HG03196 (cell line): ENCODE measurements at regions not wholly inside any gene's neighbourhood (a gene's known extent, or its start where the extent isn't known, plus 50 kb on each side); places are given as distances from the start of the nearest gene placed in this dataset.
"Not testable (repeated sequence)": the region's sequence is repeated elsewhere in the genome, so short reads cannot be mapped to it uniquely, and the experiment has no call there.

Source experiments
- ATAC-seq: cut with Tn5 transposase; IDR thresholded peaks from one replicate; pipeline ENCODE4 v1.9.1; 2021; ENCODE audit not compliant: unreplicated experiment

DNA sequence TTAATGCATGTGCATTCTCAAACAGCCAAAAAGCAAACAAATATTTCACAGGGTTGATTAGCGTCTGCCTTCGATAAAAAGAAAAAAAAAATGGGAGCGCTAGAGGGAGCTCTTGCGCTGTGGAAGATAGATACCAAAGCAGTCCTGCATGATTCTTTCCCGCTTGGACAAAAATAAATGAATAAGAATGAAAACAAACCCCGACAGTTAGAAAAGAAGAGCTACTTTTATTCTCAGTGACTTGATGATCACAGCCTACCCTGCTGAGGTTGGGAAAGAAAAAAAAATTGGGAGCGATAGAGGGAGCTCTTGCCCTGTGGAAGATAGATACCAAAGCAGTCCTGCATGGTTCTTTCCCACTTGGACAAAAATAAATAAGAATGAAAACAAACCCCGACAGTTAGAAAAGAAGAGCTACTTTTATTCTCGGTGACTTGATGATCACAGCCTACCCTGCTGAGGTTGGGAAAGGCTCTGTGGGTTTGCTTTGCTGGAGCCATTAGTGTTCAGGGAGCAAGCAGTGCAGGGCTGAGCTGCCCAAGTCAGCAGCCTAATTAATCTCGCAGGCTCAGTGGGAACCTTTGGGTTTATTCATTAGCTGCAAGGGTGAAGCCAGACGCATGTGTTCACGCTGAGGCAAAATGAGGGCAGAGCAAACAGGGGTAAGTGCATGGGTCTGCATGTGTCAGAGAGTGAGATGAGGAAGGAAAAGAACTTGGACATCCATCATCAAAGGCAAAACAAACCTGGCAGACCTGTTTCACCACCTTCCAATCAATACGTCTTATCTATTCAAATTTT, 249.3 kb upstream of the PRKX start:
- ATAC-seq = no peak

DNA sequence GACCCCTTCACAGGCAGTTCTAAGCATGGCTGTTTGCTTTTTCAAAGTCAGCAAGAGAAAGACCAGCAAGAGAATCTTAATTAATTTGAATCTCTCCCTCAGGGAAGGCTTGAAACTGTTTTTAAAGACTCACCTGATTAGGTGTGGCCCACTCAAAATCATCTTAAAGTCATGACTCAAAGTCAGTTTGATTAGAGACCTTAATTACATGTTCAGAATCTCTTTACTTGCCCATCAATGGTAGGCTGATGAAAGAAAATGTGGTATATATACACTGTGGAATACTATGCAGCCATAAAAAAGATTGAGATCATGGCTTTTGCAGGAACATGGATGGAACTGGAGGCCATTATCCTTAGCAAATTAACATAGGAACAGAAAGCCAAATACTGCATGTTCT, 247.5 kb upstream of the PRKX start:
- no peak for ATAC-seq

DNA sequence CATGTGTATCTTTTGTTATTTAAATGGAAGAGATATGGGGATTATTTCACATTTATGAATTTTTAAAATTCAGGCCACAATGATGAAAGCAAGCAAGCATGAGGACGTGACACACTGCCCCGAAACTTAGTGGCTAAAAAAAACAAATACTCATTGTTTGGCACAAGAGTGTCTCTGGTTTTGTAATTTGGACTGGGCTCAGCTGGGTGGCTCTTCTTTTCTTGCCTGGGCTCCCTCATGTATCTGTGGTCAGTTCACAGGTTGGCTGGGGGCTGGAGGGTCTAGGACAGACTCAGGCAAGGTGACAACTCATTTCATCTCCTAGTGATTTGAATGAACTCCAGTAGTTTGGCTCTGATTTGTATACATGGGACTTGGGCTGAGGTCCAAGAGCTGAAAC, 238.4 kb upstream of the PRKX start:
- no peak for ATAC-seq

DNA sequence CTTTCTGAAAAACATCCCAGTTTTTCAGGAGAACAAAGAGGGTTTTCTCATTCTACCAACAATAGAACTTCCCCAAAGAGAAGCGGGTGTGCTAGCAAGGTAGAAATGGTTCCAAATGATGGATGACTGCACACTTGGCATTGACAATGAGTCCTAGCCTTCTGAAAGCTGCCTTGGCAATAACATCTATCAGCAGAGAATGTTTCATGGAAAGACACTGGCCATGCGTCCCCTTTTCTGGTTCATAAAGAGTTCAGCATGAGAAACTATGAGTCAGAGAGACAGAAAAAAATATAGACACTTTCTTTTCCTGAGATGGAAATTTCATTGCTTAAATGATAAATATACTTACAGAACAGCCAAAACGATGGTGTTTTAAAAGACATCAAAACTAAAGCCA, 236.9 kb upstream of the PRKX start:
- ATAC-seq = no peak

DNA sequence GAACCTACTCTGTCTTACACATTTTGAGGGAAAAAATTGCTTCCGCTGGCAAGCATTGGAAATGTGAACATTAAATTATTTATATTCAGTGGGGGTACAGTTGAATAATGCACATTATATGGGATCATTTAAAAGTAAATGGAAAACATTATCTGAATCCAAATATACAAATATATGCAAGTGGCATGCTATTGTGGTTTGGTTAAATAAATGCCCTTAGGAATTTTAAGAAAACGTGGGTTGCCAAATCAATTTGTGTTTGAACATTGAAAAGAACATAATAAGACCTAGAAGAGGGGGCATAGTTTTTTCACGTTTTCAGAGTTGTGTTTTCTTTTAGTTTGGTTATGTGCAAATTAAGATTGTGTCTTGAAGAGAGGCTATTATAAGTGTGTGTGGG, 230.5 kb upstream of the PRKX start:
- no peak for ATAC-seq

DNA sequence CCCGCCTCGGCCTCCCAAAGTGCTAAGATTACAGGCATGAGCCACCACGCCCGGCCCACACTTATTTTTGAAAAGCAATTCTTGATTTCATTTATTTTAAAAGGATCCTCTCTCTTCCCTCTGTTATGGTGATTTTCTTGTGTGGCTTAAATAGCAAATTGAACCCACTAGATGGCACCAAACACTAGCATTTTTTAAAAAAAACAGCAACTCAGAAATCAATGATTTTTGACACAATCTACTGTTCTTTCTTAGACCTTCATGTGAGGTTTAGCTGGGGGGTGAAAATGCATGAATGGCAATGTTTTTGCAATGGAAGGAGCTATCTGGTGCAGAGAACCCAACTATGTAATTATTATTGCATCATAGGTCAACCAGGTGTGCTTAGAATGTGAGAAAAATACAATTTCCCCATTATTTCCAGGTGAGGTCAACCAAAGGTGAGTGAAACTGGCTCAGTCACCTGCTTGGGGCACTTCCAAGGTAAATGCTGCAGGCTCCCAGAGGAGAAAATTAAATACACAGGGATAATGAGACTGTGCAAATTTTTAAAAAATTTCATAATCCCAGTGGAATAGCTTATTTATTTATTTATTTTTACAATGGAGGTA, 226.7 kb upstream of the PRKX start:
- ATAC-seq = no peak

DNA sequence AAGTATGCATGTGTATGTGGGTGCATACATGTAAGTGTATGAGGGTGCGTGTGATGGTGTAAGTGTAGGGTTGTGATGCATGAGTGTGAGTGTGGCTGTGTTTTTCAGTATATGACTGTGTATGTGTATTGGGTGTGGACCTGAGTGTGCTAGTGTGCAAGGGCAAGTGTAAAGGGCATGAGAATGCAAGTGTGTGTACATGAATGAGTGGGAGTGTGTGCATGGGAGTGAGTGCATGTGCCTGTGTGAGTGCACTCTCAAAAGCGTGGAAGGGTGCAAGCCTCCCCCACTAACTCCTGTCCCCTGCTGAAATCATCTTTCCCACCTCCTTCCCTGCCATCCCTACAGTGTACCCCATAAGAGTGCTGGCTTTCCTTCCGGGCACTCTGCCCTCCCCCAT, 225.1 kb upstream of the PRKX start:
- no peak for ATAC-seq

DNA sequence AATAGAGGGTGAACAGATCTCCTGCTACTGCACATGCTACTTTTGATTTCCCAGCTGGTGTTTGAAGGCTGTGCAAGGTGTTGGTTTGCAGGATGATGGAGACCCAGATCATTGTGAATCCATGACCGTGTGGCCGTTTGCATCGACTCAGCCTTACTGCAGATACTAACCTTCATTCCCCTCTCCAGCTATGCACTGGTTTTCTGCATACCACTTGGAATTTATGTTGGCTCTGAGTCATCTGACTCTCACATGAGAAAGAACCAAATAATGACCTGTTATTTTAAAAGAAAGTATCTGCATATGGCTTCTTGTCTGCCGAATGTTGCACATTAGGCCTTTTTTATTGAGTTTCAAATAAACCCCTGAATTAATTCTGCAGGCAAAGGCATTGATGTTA, 221.7 kb upstream of the PRKX start:
- not testable (repeated sequence) for ATAC-seq

DNA sequence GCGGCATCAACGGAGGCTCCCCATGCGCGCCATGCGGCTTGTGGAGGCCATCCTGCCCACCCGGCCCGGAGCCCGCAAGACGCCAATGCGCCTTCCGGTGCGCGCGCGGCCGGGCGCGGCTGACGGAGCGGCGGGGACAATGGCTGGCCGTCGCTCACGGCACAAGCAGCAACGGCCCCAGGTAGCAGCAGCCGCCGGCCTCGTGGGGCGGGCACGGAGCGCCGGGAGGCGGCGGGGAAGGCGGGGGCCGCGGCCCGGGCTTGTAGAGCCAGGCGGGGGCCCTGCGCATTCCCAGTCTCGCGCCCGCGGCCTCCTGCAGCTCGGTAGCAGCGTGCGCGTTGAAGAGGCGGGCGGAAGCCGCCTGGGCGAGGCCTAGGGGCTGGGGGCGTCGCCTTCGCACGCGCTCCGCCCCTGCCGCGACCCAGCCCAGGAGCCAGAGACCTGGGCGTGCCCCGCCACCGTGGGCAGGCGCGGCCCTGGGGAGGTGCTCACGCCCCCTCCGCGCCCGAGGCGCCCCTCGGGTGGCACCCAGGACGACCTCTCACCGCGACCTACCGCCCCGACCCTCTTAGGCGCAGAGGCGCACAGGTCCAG, 207.1 kb upstream of the PRKX start:
- peak; percentile 98 for ATAC-seq

DNA sequence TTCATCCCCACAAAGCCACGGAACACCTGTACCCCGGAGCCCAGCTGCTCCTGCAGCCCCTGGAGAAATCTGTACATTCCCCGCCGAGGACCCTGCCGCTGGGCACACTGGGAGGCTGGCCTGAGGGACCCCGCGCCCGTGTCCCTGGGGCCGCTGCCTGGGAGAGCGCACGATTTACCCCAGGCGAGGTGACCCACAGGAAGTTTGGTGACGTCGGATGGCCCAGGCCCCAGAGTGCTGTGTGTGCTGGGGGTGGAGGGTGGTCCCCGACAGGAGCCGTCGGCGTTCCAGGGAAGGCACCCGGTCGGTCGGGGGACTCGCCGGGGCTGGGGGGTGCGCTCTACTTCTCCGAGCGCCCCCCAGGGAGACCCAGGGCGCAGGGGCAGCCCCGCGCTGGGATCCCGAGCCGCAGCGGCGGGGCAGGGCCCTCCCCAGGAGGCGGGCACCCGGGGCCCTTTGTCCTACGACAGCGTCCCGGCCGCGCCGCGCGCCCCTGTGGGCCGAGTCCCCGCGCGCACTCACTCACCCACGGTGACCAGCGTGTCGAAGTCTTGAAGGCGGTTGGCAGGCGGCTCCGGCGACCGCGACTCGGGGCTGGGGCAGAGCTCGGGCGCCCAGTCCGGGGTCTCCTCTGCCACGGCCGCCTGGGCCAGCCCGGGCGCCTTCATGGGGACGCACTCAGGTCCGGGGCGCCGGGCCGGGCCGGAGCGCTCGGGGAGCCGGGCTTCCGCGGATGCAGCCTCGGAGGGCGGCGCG, 206.4 kb upstream of the PRKX start:
- ATAC-seq = not testable (repeated sequence)

DNA sequence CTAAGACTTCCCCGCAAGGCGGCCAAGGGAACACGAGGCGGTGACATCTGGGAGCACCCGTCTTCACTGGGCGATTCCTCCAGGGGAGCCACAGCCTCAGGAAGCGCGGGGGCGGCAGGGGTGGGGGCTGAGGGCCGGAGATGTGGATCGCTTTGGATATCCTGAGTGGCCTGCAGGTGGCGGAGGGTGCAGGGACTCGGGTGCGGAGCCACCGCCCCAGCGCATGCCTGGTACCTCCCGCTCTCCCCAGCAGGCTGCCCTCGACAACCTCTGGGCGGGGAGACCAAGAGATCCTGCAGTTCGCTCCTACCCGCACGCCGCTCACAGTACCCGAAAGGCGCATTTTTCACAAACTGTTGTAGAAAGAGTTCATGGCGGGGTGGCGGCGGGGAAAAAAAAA, 201.4 kb upstream of the PRKX start:
- not testable (repeated sequence) for ATAC-seq

DNA sequence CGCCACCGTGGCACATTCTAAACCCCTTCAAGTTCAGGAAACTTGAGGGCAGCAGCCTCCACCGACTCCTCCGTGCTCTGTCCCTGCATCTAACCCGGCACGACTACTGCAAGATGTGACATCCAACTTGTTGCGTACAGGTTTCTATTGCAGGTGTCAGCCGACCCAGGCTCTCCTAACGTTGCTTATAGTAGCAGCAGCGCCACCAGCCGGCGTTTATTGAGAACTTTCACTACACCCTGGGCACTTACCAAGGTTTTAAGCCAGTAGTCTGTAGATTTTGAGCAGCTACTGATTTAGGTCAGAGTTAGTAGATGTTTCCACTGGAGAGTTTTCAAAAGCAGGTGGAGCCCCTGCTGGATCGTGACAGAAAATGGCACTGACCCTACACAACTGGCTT, 200.6 kb upstream of the PRKX start:
- ATAC-seq = not testable (repeated sequence)

DNA sequence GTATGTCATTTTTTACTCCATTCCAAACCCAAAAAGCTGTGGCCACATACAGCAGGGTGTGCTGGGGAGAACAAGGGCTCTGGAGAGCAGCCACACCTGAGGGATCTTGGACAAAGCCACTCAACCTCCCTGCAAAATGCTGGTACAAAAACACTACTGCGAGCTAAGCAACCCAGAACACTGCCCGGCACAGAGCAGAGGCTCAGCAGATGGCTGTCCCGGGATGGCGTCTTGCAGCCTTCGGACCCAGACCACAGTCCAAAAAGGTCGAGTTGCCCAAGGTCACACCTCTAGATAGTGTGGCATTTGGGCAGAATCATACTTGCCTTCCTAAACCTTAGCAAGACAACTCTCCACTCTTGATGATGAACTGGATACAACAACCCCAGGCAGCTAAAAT, 197.6 kb upstream of the PRKX start:
- ATAC-seq = not testable (repeated sequence)

DNA sequence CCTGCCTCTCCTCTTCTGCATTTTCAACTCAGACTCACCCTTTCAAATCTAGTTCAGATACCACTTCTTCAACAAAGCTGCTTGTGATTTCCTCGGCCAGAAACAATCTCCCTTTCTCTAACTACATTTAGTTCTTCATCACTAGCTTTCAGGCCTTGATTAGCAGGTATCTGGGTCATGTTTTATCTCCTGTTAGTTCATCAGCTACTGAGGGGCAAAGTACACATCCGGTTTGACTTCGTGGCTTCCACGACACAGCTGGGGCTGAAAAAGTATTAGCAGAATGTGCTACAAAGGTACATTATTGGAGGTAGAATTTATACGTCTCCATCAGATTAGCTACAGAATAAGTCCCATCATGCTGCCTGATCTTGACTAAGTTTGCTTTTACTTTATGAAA, 197.2 kb upstream of the PRKX start:
- not testable (repeated sequence) for ATAC-seq

DNA sequence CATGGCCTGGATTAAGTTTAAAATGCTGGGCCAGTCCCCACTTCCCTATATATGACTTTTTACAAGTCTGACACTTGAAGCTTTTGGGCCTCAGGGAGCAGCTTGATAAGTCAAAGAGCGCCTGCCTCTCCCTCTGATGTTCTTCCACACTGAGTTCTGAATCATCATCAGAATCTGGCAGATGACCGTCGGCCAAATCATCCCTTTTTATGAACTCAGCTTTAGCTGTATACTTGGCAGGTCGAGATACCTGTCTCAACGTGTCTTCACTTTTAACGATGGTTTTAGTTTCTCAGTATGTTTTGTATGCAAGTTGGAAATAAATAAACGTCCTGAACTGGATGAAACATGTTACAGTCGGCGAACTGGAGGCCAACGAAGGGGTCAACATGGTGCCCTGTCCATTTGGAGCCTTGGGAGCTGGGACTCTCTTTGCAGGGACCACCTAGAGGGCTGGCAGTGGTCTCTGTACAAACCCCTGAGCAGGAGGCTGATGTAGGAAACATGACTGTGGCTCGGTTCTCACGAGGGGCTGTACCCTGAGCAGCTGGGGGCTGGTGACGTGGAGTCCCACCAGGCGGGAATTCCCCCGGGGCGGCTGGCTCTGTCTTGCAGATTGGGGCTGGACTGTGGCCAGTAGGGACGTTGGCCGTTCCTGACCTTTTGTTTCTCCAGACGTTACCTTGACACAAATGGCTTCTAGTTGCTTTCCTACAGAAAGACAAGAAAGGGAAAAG, 192.2 kb upstream of the PRKX start:
- not testable (repeated sequence) for ATAC-seq

DNA sequence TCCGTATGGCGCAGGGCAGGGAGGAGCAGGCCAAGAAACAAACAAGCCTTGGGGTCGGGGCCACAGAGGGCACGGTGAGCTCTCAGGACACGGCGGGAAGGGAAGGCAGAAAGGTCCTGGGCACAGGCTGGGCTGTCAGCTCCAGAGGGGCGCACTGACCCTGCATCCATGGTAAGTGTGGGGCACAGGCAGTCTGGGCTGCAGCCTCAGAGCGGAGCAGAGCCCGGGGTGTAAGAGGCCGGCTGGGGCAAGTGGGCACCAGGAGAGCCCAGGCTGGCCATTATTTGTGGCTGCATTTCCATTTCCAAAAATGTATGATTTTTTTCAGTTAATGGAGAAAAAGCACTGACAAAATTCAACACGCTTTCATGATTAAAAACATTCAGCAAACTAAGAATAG, 188.8 kb upstream of the PRKX start:
- not testable (repeated sequence) for ATAC-seq

DNA sequence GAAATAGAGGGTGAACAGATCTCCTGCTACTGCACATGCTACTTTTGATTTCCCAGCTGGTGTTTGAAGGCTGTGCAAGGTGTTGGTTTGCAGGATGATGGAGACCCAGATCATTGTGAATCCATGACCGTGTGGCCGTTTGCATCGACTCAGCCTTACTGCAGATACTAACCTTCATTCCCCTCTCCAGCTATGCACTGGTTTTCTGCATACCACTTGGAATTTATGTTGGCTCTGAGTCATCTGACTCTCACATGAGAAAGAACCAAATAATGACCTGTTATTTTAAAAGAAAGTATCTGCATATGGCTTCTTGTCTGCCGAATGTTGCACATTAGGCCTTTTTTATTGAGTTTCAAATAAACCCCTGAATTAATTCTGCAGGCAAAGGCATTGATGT, 183.3 kb upstream of the PRKX start:
- ATAC-seq = not testable (repeated sequence)

DNA sequence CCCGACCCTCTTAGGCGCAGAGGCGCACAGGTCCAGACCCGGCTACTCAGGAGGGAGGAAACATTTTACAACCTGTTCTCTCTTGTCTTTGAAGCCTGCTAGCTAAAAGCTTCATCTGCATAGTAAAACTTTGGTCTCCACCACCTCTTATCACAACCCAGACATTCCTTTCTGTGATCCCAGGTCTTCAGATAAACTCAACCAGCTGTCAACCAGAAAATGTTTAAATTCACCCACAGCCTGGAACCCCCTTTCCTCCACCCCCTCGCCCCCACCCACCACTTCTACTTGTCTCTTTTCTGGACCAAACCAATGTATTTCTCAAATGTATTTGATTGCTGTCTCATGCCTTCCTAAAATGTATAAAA, 169.1 kb upstream of the PRKX start:
- not testable (repeated sequence) for ATAC-seq

DNA sequence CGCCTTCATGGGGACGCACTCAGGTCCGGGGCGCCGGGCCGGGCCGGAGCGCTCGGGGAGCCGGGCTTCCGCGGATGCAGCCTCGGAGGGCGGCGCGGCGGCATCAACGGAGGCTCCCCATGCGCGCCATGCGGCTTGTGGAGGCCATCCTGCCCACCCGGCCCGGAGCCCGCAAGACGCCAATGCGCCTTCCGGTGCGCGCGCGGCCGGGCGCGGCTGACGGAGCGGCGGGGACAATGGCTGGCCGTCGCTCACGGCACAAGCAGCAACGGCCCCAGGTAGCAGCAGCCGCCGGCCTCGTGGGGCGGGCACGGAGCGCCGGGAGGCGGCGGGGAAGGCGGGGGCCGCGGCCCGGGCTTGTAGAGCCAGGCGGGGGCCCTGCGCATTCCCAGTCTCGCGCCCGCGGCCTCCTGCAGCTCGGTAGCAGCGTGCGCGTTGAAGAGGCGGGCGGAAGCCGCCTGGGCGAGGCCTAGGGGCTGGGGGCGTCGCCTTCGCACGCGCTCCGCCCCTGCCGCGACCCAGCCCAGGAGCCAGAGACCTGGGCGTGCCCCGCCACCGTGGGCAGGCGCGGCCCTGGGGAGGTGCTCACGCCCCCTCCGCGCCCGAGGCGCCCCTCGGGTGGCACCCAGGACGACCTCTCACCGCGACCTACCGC, 168.6 kb upstream of the PRKX start:
- peak; percentile 93 for ATAC-seq

DNA sequence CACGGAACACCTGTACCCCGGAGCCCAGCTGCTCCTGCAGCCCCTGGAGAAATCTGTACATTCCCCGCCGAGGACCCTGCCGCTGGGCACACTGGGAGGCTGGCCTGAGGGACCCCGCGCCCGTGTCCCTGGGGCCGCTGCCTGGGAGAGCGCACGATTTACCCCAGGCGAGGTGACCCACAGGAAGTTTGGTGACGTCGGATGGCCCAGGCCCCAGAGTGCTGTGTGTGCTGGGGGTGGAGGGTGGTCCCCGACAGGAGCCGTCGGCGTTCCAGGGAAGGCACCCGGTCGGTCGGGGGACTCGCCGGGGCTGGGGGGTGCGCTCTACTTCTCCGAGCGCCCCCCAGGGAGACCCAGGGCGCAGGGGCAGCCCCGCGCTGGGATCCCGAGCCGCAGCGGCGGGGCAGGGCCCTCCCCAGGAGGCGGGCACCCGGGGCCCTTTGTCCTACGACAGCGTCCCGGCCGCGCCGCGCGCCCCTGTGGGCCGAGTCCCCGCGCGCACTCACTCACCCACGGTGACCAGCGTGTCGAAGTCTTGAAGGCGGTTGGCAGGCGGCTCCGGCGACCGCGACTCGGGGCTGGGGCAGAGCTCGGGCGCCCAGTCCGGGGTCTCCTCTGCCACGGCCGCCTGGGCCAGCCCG, 167.9 kb upstream of the PRKX start:
- peak; percentile 40 for ATAC-seq
